ENCODE measurements at regions not wholly inside any gene's neighbourhood (a gene's known extent, or its start where the extent isn't known, plus 50 kb on each side); places are given as distances from the start of the nearest gene placed in this dataset.

GRCh38 chr4:65019775-65020174 is 610.5 kb upstream of the TECRL start:
- TF ChIP-seq CTCF (IDR thresholded peaks at IDR 0.05), result no peak
- no peak for TF ChIP-seq POLR2A (IDR thresholded peaks at IDR 0.05)

Data from Peyer's patch (tissue), 4 donors.